Chondrocyte (in vitro differentiated cells): ENCODE measurements at regions not wholly inside any gene's neighbourhood (a gene's known extent, or its start where the extent isn't known, plus 50 kb on each side); places are given as distances from the start of the nearest gene placed in this dataset.

Experiments
- DNase-seq: peaks from one replicate; pipeline ENCODE4 v3.0.0; 2021; ENCODE audit warnings: mixed read lengths, low spot score
- H3K27ac Mint-ChIP-seq: one replicate; pipeline ENCODE4 v1.8.0; 2021; ENCODE audit warnings: mild to moderate bottlenecking, moderate library complexity, mixed read lengths; ENCODE audit not compliant: unreplicated experiment
- H3K27me3 Mint-ChIP-seq: 2 replicates; pipeline ENCODE4 v1.8.0; 2021; ENCODE audit warnings: low read depth, mixed read lengths
- H3K36me3 Mint-ChIP-seq: 2 replicates; pipeline ENCODE4 v1.8.0; 2021; ENCODE audit warnings: low read depth, mixed read lengths
- H3K4me1 Mint-ChIP-seq: 2 replicates; pipeline ENCODE4 v1.8.0; 2021; ENCODE audit warnings: low read depth, mild to moderate bottlenecking, mixed read lengths
- H3K4me3 Mint-ChIP-seq: one replicate; pipeline ENCODE4 v1.8.0; 2021; ENCODE audit warnings: mild to moderate bottlenecking, moderate library complexity, mixed read lengths; ENCODE audit not compliant: unreplicated experiment
- H3K9me3 Mint-ChIP-seq: 2 replicates; pipeline ENCODE4 v1.8.0; 2021; ENCODE audit warnings: low read depth, mixed read lengths
- CTCF ChIP-seq: fragments of 200-600 bp; sonication (generic); IDR thresholded peaks from 2 replicates; pipeline ENCODE4 v1.5.0; 2021; ENCODE audit warnings: antibody characterized with exemption, mild to moderate bottlenecking, moderate library complexity

DNA sequence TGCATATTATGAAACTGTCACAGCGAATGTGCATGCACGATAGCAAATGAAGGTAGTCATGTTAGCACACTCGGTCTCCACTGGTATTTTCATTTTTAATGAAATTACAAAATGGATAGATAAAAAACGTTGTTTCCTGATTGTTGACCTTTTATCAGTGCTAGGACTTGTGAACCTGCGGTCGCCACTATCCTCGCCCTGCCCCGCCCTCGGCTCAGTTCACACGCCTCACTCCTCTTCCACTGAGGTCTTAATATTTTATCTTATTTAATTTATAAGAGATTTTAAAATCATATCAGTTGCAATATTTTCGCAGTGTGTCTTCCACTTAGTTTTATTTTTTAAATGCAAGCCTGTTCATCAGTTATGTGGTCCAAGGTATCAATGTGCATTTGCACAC lies 382.6 kb upstream of the IRX4 start:
- no peaks in the 10 kb centered on the region for H3K9me3 Mint-ChIP-seq
- peaks cover 9% of the 10 kb centered on the region for H3K27me3 Mint-ChIP-seq
- no peaks in the 10 kb centered on the region for H3K36me3 Mint-ChIP-seq
- H3K27ac Mint-ChIP-seq: no peak overlapping the region
- no peak for TF ChIP-seq CTCF
- no peak for DNase-seq
- no peaks in the 10 kb centered on the region for H3K4me1 Mint-ChIP-seq
- no peak overlapping the region for H3K4me3 Mint-ChIP-seq

DNA sequence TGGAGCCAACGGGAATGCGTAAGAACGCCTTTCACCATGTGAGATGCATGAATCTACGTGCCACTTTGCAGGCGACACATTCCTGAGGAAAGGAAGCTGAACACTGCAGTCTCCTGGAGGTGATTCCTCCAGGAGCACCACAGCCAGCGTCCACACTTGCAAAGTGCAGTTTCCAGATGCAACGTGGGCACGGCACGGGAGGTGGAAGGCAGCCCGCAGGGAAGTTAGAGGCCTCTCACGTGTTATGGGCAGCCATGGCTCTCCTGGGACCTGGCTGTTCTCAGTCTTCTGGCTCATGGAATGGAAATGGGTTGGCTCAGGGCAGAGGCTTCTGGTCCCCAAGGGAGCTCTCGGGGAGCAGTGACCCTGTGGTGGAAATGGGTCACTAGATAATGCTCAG lies 381.0 kb upstream of the IRX4 start:
- H3K36me3 Mint-ChIP-seq: no peaks in the 10 kb centered on the region
- H3K4me1 Mint-ChIP-seq: no peaks in the 10 kb centered on the region
- no peaks in the 10 kb centered on the region for H3K9me3 Mint-ChIP-seq
- no peak overlapping the region for H3K27ac Mint-ChIP-seq
- TF ChIP-seq CTCF: no peak
- no peak for DNase-seq
- H3K27me3 Mint-ChIP-seq: peaks cover 4% of the 10 kb centered on the region
- H3K4me3 Mint-ChIP-seq: no peak overlapping the region

DNA sequence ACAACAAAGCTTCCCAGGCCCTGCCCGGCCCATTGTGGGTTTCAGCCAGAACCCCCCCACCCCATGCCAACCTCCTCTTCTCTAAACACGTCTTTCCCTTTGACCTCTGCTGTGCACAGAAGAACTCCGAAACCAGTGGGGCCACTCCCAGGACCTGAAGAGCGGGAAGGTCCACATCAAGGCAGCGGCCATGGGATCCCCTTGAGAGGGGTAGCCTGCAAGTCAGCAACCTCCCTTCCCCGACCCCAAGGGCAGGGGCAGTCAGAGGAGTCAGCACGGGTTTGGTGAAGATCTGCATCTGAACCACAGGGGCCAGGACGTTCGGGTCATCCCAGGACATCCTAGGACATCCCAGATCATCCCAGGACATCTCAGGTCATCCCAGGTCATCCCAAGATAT lies 379.9 kb upstream of the IRX4 start:
- Mint-ChIP-seq H3K4me3 (no peak overlapping the region), H3K9me3 (no peaks in the 10 kb centered on the region), H3K4me1 (no peaks in the 10 kb centered on the region), H3K27me3 (peaks cover 3% of the 10 kb centered on the region), H3K27ac (no peak overlapping the region), H3K36me3 (no peaks in the 10 kb centered on the region)
- DNase-seq: no peak
- TF ChIP-seq CTCF: no peak

GRCh38 chr5:2261004-2261703 lies 378.4 kb upstream of the IRX4 start:
- no peak for DNase-seq
- Mint-ChIP-seq H3K36me3 (no peaks in the 10 kb centered on the region), H3K9me3 (no peaks in the 10 kb centered on the region), H3K27ac (no peak overlapping the region), H3K4me1 (no peaks in the 10 kb centered on the region), H3K4me3 (no peak overlapping the region), H3K27me3 (peaks cover 3% of the 10 kb centered on the region)
- TF ChIP-seq CTCF: no peak

- no peaks in the 10 kb centered on the region for H3K4me1 Mint-ChIP-seq
- H3K27ac Mint-ChIP-seq: no peak overlapping the region
- peak; percentile 74 for DNase-seq
- H3K36me3 Mint-ChIP-seq: no peaks in the 10 kb centered on the region
- TF ChIP-seq CTCF: no peak
- H3K9me3 Mint-ChIP-seq: no peaks in the 10 kb centered on the region
- H3K4me3 Mint-ChIP-seq: no peak overlapping the region
- H3K27me3 Mint-ChIP-seq: peaks cover 3% of the 10 kb centered on the region
These were observed 377.7 kb upstream of the IRX4 start for GRCh38 chr5:2260211-2261003.
